ENCODE measurements at regions not wholly inside any gene's neighbourhood (a gene's known extent, or its start where the extent isn't known, plus 50 kb on each side); places are given as distances from the start of the nearest gene placed in this dataset.

DNA sequence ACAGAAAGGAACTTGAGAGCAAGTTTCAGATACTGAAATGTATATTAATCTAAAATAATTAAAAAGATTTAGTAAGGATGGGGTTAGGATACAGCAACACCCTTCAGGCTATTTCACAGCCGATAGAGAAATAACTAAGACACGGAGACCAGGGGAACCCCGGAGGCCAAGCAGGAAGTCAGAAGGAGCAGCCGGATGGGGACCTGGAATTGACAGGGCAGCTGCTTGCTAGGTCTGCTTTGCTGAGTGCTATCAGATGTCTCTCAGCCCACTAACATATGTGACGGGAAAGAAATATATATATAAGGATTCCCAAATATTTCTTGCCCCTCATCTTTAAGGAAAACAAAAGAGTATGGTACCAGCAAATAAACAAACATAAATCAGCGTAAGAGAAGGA, 154.1 kb upstream of the CDH5 start:
- no peak for DNase-seq (ENCODE audit: low spot score)
- FAIRE-seq: no peak

DNA sequence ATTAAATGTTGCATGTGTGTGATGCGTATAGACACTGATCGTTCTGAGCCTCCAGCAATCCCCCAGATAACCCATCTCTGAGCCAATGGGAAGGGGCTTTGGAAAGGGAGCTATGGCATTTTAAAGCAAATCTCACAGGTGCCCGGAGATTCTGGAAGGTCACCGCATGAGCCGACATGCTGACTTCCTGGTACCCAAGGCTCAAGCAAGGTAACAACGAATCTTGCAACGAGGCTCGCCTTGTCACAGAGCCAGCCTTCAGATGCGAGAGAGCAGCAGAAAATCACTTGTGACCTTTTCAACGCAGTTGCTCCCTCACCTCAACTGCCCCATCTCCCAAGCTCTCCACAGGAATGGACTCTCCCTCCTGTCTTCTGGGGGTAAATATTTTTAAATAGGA, 154.8 kb upstream of the CDH5 start:
- DNase-seq (ENCODE audit: low spot score) (no peak), FAIRE-seq (no peak)

- DNase-seq (ENCODE audit: low spot score) (no peak), FAIRE-seq (no peak)
These were observed 158.6 kb upstream of the CDH5 start for GRCh38 chr16:66207883-66208265.

DNA sequence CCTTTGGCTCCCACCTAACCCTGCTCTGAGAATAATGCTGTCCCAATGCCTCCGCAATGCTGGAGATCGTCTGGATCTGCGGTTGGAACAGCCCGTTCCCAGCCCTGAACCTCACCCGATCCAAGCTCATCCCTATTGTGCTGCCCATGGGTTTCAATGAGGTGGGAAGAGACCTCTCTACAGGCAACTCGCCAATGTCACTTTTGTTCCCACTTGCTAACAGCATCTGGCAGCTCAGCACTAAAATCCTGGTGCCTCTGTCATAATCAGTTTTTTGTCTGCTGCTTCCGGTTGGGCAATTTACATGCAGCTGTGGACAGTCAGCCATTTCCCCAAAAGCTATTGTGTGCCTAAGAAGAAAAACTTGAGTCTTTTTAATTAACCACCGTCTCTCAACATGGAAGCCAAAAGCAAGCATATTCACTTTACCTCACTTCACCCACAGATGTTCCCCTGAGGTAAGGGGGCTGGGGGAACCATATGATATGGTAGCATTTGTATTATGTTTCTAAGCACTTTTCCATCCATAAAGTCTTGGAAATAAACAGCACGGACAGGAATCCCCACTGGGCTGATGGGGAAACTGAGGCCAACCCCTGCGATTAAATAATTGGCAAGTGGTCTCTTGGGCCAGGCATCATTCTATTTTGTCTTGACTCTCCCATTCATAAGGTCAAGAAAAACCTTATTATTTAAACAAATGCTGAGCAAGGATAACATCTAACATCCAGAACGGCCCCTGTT, 159.2 kb upstream of the CDH5 start:
- FAIRE-seq: no peak
- DNase-seq (ENCODE audit: low spot score): no peak

DNA sequence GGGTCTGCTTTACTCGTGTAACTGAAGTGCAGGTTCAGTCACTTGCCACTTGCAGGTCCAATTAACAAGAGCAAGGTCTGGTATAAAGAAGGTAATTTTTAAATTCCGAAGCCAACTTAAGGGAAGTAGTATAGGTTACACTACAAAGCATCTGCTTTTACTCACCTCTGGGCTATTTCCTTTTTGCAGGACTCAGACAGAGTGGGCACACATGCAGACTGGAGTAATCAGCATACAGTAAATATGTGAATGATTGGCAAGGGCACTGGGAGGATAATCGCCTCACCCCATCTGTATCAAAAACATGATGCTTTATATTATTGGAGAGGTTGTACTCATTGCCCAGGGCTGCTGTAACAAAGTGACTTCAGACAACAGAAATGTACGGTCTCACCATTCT, 160.1 kb upstream of the CDH5 start:
- no peak for DNase-seq (ENCODE audit: low spot score)
- no peak for FAIRE-seq

DNA sequence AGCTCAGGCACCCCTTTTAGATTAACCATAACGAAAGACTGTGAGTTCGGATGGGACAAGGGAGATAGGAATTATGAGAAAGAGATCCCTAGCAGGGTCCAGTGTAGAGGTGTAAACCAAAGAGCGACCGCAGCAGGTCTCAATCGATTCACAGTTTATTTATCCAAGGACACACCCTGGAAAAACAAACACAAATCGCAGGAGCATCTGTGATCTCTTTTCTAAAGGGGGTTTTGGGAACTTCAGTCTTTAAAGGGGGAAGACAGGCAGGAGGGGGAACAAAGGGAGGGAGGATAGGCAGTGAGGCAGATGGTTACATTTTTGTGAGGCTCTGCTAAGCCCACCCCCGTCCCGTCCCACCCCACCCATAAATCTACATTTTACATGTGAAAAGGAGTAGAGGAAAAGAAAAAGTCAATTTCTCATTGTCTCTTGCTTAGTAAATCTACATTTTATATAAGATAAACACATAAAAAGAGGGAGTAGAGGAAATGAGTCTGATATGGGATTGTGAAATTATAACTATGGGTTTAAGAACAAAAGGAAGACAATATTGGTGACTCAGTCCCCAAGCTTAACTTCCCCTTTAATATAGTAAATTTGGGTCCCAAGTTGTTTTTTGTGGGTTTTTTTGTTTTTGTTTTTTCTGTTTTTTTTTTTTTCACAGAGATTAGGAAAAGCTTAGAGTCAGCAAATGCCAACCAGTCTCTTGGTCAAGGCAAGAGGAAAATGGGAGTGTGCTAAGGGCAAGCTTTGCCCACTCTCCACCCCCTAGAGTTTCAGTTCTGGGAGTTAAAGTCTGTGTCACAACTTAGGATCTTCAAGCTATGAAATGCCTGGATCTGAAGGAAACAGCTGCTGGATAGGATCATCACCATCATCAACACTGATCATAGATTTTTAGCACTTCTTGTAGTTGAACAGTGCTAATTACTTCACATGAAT, 160.9 kb upstream of the CDH5 start:
- no peak for DNase-seq (ENCODE audit: low spot score)
- no peak for FAIRE-seq

GRCh38 chr16:66204756-66205155, 161.7 kb upstream of the CDH5 start:
- DNase-seq (ENCODE audit: low spot score) (no peak), FAIRE-seq (no peak)

DNA sequence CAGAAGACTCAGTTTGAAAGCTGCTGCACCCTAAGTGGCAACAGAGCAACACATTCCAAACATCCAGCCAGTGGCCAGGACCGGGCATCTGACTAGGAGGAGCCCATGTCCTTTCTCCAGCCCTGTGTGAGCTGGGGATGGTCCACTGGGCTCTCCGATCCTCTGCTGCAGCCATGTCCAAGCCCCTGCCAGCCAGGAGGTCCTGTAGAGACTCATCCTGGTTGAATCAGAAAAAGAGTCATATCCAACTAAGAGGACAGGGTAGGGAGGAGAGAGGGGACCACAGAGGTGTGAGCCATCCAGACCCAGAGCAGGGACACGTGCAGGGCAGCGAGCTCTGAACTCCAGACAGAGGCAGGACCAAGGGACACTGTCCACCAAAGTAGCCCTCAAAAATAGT, 163.0 kb upstream of the CDH5 start:
- DNase-seq (ENCODE audit: low spot score): no peak
- FAIRE-seq: no peak

GRCh38 chr16:66199189-66199588, 167.3 kb upstream of the CDH5 start:
- FAIRE-seq (no peak), DNase-seq (ENCODE audit: low spot score) (no peak)

DNA sequence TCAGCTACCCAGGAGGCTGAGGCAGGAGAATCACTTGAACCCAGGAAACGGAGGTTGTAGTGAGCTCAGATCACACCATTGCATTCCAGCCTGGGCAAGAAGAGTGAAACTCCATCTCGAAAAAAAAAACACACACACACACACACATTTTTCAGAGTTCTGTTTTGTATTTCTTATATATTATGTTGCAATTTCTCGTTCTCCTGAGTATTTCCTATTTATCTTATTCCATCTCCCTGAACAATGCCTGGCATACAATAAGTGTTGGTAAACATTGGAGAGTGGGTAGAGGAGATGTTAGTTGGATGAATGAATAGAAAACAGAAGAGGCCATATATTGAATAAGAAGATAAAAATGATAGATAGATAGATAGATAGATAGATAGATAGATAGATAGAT, 167.8 kb upstream of the CDH5 start:
- DNase-seq (ENCODE audit: low spot score) (no peak), FAIRE-seq (no peak)

- DNase-seq (ENCODE audit: low spot score) (no peak), FAIRE-seq (no peak)
These were observed 168.7 kb upstream of the CDH5 start for GRCh38 chr16:66197668-66198278.

- no peak for DNase-seq (ENCODE audit: low spot score)
- FAIRE-seq: no peak
These were observed 169.7 kb upstream of the CDH5 start for GRCh38 chr16:66196770-66197169.

GRCh38 chr16:66194866-66195265, 171.6 kb upstream of the CDH5 start:
- DNase-seq (ENCODE audit: low spot score) (no peak), FAIRE-seq (no peak)

GRCh38 chr16:66193543-66194229, 172.8 kb upstream of the CDH5 start:
- no peak for FAIRE-seq
- no peak for DNase-seq (ENCODE audit: low spot score)

DNA sequence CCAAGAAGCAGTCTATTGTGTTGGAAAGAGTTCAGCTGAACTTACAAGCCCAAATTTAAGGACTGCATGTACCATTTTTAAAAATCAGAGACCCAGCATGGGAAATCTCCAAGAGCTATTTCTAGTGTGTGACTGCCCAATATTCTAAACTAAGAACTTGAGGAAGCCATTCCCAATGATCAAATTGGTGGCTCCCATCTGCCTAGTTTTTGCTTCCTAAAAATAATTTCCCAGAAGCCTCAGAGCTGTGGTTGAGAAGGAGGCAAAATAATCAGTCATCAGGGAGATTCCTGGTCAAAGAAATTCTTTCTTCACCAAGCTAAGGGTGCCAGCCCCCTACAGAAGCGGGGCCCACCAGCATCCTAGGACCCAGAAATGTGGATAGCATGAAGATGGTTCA, 176.1 kb upstream of the CDH5 start:
- FAIRE-seq (no peak), DNase-seq (ENCODE audit: low spot score) (no peak)

DNA sequence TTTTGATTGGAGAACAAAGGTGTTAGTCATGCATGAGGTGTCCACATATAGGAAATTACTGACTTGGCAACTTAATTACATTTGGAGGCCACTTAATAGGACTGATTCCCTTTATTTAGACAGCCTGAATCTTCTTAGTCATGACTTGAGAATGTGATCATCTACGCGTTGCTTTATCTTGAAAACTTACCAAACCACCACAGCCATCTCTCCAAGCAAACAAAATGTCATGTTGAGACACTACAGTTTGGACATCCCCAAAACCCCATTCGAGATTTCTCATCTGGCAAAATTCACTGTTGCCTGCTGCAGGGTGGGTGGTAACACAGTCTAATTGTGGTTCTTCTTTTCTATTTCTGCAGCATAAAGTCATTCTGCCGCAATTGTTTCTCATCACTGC, 176.5 kb upstream of the CDH5 start:
- no peak for FAIRE-seq
- peak; percentile 27 for DNase-seq (ENCODE audit: low spot score)

DNA sequence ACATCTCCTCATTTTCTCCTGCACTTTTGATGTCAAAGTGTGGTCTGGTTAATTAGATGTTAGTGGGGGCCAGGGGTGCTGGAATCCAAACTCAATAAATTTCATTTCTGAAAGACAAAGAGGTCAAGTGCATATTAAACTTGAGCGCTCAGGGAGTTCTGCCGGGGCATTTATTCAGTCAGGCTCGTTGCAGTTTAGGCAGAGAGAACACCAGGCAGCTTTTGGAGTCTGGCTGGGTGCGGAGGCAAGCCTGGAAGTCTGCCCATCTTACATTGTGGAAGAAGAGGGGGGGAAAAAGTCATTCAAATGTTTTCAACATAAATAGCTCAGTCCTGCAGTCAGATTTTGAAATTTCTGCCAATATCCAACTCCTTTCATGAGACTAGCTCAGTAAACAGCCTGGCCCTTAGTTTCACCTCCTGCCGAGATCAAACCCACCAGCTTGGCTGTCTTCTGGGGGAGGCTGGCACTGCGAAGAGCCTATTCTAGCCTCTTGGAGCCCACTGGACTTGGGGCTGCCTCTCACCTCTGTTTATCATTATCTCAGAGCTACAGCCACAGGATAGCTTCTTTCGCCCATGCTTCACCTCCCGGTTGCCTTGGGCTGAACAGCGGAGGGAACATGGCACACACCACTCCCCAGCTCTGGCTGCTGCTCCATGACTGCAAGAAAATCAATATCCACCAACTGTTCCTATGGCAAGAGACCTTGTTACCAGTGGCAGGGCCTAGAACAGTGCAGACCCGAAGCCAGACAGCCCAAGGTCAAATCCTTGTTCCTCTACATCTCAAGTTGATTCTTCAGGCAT, 177.4 kb upstream of the CDH5 start:
- FAIRE-seq (no peak), DNase-seq (ENCODE audit: low spot score) (no peak)

- FAIRE-seq (no peak), DNase-seq (ENCODE audit: low spot score) (no peak)
These were observed 180.2 kb upstream of the CDH5 start for GRCh38 chr16:66186251-66186785.

DNA sequence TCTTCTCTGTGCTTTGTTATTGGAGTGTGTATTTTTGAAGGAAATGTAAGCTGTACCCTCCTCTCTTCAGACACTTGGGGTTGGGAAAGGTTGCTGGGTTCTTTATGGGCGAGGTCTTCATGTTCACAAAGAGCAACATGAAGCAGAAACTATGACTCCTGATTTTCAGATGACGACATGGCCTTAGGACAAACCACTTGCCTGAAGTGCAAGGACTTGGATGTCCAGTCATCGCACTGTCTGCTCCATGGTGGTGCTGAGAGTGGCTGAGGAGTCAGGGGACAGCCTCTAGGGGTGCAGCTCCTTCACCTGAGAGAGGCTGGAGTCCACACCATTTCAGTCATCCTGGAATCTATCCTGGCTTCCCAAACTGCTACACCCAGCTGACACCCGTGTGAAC, 183.9 kb upstream of the CDH5 start:
- FAIRE-seq (no peak), DNase-seq (ENCODE audit: low spot score) (no peak)

GRCh38 chr16:66176731-66177130, 189.8 kb upstream of the CDH5 start:
- FAIRE-seq: no peak
- no peak for DNase-seq (ENCODE audit: low spot score)

GRCh38 chr16:66176111-66176510, 190.4 kb upstream of the CDH5 start:
- DNase-seq (ENCODE audit: low spot score) (no peak), FAIRE-seq (no peak)

All from urothelium cell line (cell line).